Astrocyte (in vitro differentiated cells and primary cell): ENCODE measurements at regions not wholly inside any gene's neighbourhood (a gene's known extent, or its start where the extent isn't known, plus 50 kb on each side); places are given as distances from the start of the nearest gene placed in this dataset.

Experiments used
- DNase-seq: peaks from one replicate; pipeline ENCODE4 v3.0.0-alpha.2; 2010; ENCODE audit warnings: low read depth
- FAIRE-seq: peaks from 2 replicates; lab custom pipeline; 2011; peaks lifted over from hg19 to GRCh38; lab: Jason Lieb, UNC
- H2AFZ ChIP-seq: 2 replicates; pipeline ENCODE4 v1.6.0; 2012; ENCODE audit warnings: low read depth, low read length, inconsistent platforms
- H3K27ac ChIP-seq: 2 replicates; pipeline ENCODE4 v1.5.1; 2011; ENCODE audit warnings: low read depth, low read length, inconsistent platforms
- H3K27me3 ChIP-seq: 2 replicates; pipeline ENCODE4 v1.6.0; 2011; ENCODE audit warnings: low read length, inconsistent platforms; ENCODE audit not compliant: insufficient read depth
- H3K36me3 ChIP-seq: 2 replicates; pipeline ENCODE4 v1.5.1; 2011; ENCODE audit warnings: low read length, inconsistent platforms; ENCODE audit not compliant: insufficient read depth
- H3K4me1 ChIP-seq: 2 replicates; pipeline ENCODE4 v1.5.1; 2011; ENCODE audit warnings: low read length, inconsistent platforms; ENCODE audit not compliant: insufficient read depth
- H3K4me2 ChIP-seq: 2 replicates; pipeline ENCODE4 v1.6.0; 2012; ENCODE audit warnings: low read length, inconsistent platforms
- H3K4me3 ChIP-seq: 2 replicates; pipeline ENCODE4 v1.5.1; 2011; ENCODE audit warnings: low read depth, mild to moderate bottlenecking, low read length, inconsistent platforms; ENCODE audit not compliant: insufficient read depth
- H3K79me2 ChIP-seq: 2 replicates; pipeline ENCODE4 v1.6.0; 2012; ENCODE audit warnings: mild to moderate bottlenecking, low read length, inconsistent platforms; ENCODE audit not compliant: insufficient read depth
- H3K9ac ChIP-seq: 2 replicates; pipeline ENCODE4 v1.6.0; 2012; ENCODE audit warnings: mild to moderate bottlenecking, low read length, inconsistent platforms
- H3K9me3 ChIP-seq: 2 replicates; pipeline ENCODE4 v1.5.1; 2012; ENCODE audit warnings: low read depth, mild to moderate bottlenecking, low read length, inconsistent platforms; ENCODE audit not compliant: insufficient read depth
- H4K20me1 ChIP-seq: 2 replicates; pipeline ENCODE4 v1.6.0; 2012; ENCODE audit warnings: low read length, inconsistent platforms; ENCODE audit not compliant: insufficient read depth
- H3K27ac Mint-ChIP-seq: one replicate; pipeline ENCODE4 v1.8.0; 2021; ENCODE audit warnings: mild to moderate bottlenecking, mixed read lengths; ENCODE audit not compliant: unreplicated experiment
- H3K27me3 Mint-ChIP-seq: one replicate; pipeline ENCODE4 v1.8.0; 2021; ENCODE audit warnings: low read depth, mixed read lengths; ENCODE audit not compliant: unreplicated experiment
- H3K36me3 Mint-ChIP-seq: one replicate; pipeline ENCODE4 v1.8.0; 2021; ENCODE audit warnings: low read depth, mixed read lengths; ENCODE audit not compliant: unreplicated experiment
- H3K4me1 Mint-ChIP-seq: one replicate; pipeline ENCODE4 v1.8.0; 2021; ENCODE audit warnings: low read depth, mixed read lengths; ENCODE audit not compliant: unreplicated experiment
- H3K4me3 Mint-ChIP-seq: one replicate; pipeline ENCODE4 v1.8.0; 2021; ENCODE audit warnings: mild to moderate bottlenecking, moderate library complexity, mixed read lengths; ENCODE audit not compliant: unreplicated experiment
- H3K9me3 Mint-ChIP-seq: one replicate; pipeline ENCODE4 v1.8.0; 2021; ENCODE audit warnings: mild to moderate bottlenecking, mixed read lengths; ENCODE audit not compliant: unreplicated experiment
- CTCF ChIP-seq: IDR thresholded peaks from 2 replicates; pipeline ENCODE4 v1.5.1; 2011; ENCODE audit warnings: low read depth, mild to moderate bottlenecking, inconsistent platforms, low read length, moderate library complexity; ENCODE audit not compliant: insufficient read depth
- EZH2 ChIP-seq: IDR thresholded peaks from 2 replicates; pipeline ENCODE4 v1.6.1; 2012; ENCODE audit warnings: mild to moderate bottlenecking, low read length, inconsistent platforms; ENCODE audit not compliant: insufficient read depth

- Histone ChIP-seq H3K79me2 (no peaks in the 10 kb centered on the region), H4K20me1 (no peaks in the 10 kb centered on the region), H3K27ac (no peak overlapping the region), H3K9me3 (no peaks in the 10 kb centered on the region), H3K4me2 (no peak overlapping the region), H2AFZ (no peak overlapping the region), H3K4me1 (no peaks in the 10 kb centered on the region), H3K36me3 (peaks cover 2% of the 10 kb centered on the region), H3K9ac (no peak overlapping the region), H3K4me3 (no peak overlapping the region), H3K27me3 (no peaks in the 10 kb centered on the region)
- TF ChIP-seq CTCF (no peak), EZH2 (no peak)
- Mint-ChIP-seq H3K4me3 (no peak overlapping the region), H3K9me3 (peaks cover 5% of the 10 kb centered on the region), H3K27ac (no peak overlapping the region), H3K27me3 (no peaks in the 10 kb centered on the region), H3K4me1 (no peaks in the 10 kb centered on the region), H3K36me3 (peaks cover 1% of the 10 kb centered on the region)
- DNase-seq (no peak), FAIRE-seq (no peak)
These were observed 2661.6 kb downstream of the PCDH7 start for GRCh38 chr4:33381816-33382215.

- H3K36me3 Mint-ChIP-seq: peaks cover 1% of the 10 kb centered on the region
- no peak for TF ChIP-seq CTCF
- no peak for TF ChIP-seq EZH2
These were observed 2666.6 kb downstream of the PCDH7 start for GRCh38 chr4:33386764-33387163.

GRCh38 chr4:33390976-33391375 is 2670.8 kb downstream of the PCDH7 start:
- H3K79me2 ChIP-seq: no peaks in the 10 kb centered on the region
- no peak overlapping the region for H3K27ac ChIP-seq
- Mint-ChIP-seq H3K27me3 (no peaks in the 10 kb centered on the region), H3K27ac (no peak overlapping the region), H3K4me3 (no peak overlapping the region), H3K4me1 (peaks cover 4% of the 10 kb centered on the region), H3K36me3 (no peaks in the 10 kb centered on the region), H3K9me3 (no peaks in the 10 kb centered on the region)
- FAIRE-seq (no peak), DNase-seq (no peak)
- H3K27me3 ChIP-seq: no peaks in the 10 kb centered on the region
- H3K9ac ChIP-seq: no peak overlapping the region
- H3K36me3 ChIP-seq: no peaks in the 10 kb centered on the region
- no peaks in the 10 kb centered on the region for H4K20me1 ChIP-seq
- no peak overlapping the region for H3K4me2 ChIP-seq
- no peak overlapping the region for H3K4me3 ChIP-seq
- no peaks in the 10 kb centered on the region for H3K9me3 ChIP-seq
- no peak for TF ChIP-seq CTCF
- TF ChIP-seq EZH2: no peak
- H3K4me1 ChIP-seq: no peaks in the 10 kb centered on the region
- no peak overlapping the region for H2AFZ ChIP-seq

More at GRCh38 chr4:33386764-33387163, 2666.6 kb downstream of the PCDH7 start:
- no peak overlapping the region for H3K27ac ChIP-seq
- no peaks in the 10 kb centered on the region for H3K4me1 ChIP-seq
- H3K4me2 ChIP-seq: no peak overlapping the region
- H3K79me2 ChIP-seq: no peaks in the 10 kb centered on the region
- H3K4me3 Mint-ChIP-seq: no peak overlapping the region
- H3K27me3 ChIP-seq: no peaks in the 10 kb centered on the region
- H3K9me3 ChIP-seq: no peaks in the 10 kb centered on the region
- DNase-seq: no peak
- no peaks in the 10 kb centered on the region for H3K27me3 Mint-ChIP-seq
- no peaks in the 10 kb centered on the region for H4K20me1 ChIP-seq
- H3K9me3 Mint-ChIP-seq: peaks cover 5% of the 10 kb centered on the region
- H2AFZ ChIP-seq: no peak overlapping the region
- no peak overlapping the region for H3K4me3 ChIP-seq
- H3K9ac ChIP-seq: no peak overlapping the region
- peaks cover 2% of the 10 kb centered on the region for H3K36me3 ChIP-seq
- H3K27ac Mint-ChIP-seq: no peak overlapping the region
- FAIRE-seq: no peak
- no peaks in the 10 kb centered on the region for H3K4me1 Mint-ChIP-seq
